IMR-90 (cell line): ENCODE measurements at regions not wholly inside any gene's neighbourhood (a gene's known extent, or its start where the extent isn't known, plus 50 kb on each side); places are given as distances from the start of the nearest gene placed in this dataset.
A peak's percentile ranks its signal among the peaks of the same experiment; 100 is the strongest.

Source experiments
- ATAC-seq: fragments of 200-7000 bp; cut with Tn5 transposase; 2 replicates; pipeline ENCODE4 v1.9.1; 2020; ENCODE audit warnings: low read depth, mild to moderate bottlenecking, moderate library complexity
- BruUV-seq: library from RNA; stranded (reverse); fragments of 400-500 nt; replicated peaks from 2 replicates; lab custom pipeline; 2021; lab: Mats Ljungman, UMichigan
- CTCF ChIA-PET: fragments of 300-600 bp; formaldehyde crosslinking; extraction: SDS; loops from one replicate; lab custom pipeline; 2021; ENCODE audit warnings: antibody characterized with exemption; lab: Yijun Ruan, JAX
- POLR2A ChIA-PET: fragments of 300-600 bp; sonication (Branson Sonifier 250); formaldehyde crosslinking; loops from one replicate; lab custom pipeline; 2022; ENCODE audit warnings: antibody characterized with exemption; ENCODE audit not compliant: unreplicated experiment; lab: Charles Lee
- DNase-seq: peaks from one replicate; pipeline ENCODE4 v3.0.0; 2013
- H2AFZ ChIP-seq: replicated peaks from 2 replicates; pipeline ENCODE3; 2013; ENCODE audit warnings: low read length, mild to moderate bottlenecking; ENCODE audit not compliant: poor library complexity
- H2AK5ac ChIP-seq: 2 replicates; pipeline ENCODE4 v1.6.1; 2013; ENCODE audit warnings: low read depth, low read length, inconsistent platforms
- H2AK9ac ChIP-seq: replicated peaks from 2 replicates; pipeline ENCODE3; 2013; ENCODE audit warnings: mild to moderate bottlenecking, low read depth, low read length, moderate library complexity; ENCODE audit not compliant: poor library complexity
- H2BK120ac ChIP-seq: 2 replicates; pipeline ENCODE4 v1.6.1; 2013; ENCODE audit warnings: low read depth, low read length, inconsistent platforms
- H2BK15ac ChIP-seq: 3 replicates; pipeline ENCODE4 v1.6.1; 2013; ENCODE audit warnings: low read depth, low read length, inconsistent platforms
- H2BK20ac ChIP-seq: 2 replicates; pipeline ENCODE4 v1.6.1; 2013; ENCODE audit warnings: low read depth, mild to moderate bottlenecking, inconsistent platforms, low read length, moderate library complexity
- H2BK5ac ChIP-seq: 2 replicates; pipeline ENCODE4 v1.6.1; 2013; ENCODE audit warnings: mild to moderate bottlenecking, low read depth, low read length, inconsistent platforms; ENCODE audit not compliant: poor library complexity, severe bottlenecking
- H3K14ac ChIP-seq: replicated peaks from 2 replicates; pipeline ENCODE4 v1.6.1; 2013; ENCODE audit warnings: low read depth, low read length, inconsistent platforms
- H3K18ac ChIP-seq: 2 replicates; pipeline ENCODE4 v1.6.1; 2013; ENCODE audit warnings: low read depth, low read length, control low read depth
- H3K23ac ChIP-seq: 2 replicates; pipeline ENCODE4 v1.6.1; 2013; ENCODE audit warnings: low read depth, low read length, inconsistent platforms
- H3K27ac ChIP-seq: 2 replicates; pipeline ENCODE4 v1.5.1; 2013; ENCODE audit warnings: mild to moderate bottlenecking, control low read depth, low read length; ENCODE audit not compliant: insufficient read depth
- H3K27me3 ChIP-seq: 2 replicates; pipeline ENCODE4 v1.6.1; 2013; ENCODE audit warnings: low read length; ENCODE audit not compliant: control insufficient read depth, insufficient read depth
- H3K36me3 ChIP-seq: 2 replicates; pipeline ENCODE4 v1.6.1; 2013; ENCODE audit warnings: low read length, mixed read lengths; ENCODE audit not compliant: control insufficient read depth, insufficient read depth
- H3K4ac ChIP-seq: 2 replicates; pipeline ENCODE4 v1.6.1; 2013; ENCODE audit warnings: low read depth, low read length, inconsistent platforms
- H3K4me1 ChIP-seq: 2 replicates; pipeline ENCODE4 v1.6.1; 2013; ENCODE audit warnings: low read length, mixed read lengths; ENCODE audit not compliant: control insufficient read depth, insufficient read depth
- H3K4me2 ChIP-seq: 2 replicates; pipeline ENCODE4 v1.6.1; 2013; ENCODE audit warnings: low read depth, mild to moderate bottlenecking, control low read depth, low read length, moderate library complexity
- H3K4me3 ChIP-seq: 2 replicates; pipeline ENCODE4 v1.5.1; 2013; ENCODE audit warnings: low read depth, mild to moderate bottlenecking, control low read depth, low read length, moderate library complexity; ENCODE audit not compliant: insufficient read depth
- H3K56ac ChIP-seq: 2 replicates; pipeline ENCODE4 v1.6.1; 2013; ENCODE audit warnings: low read length, inconsistent platforms; ENCODE audit not compliant: insufficient read depth; ENCODE audit errors: extremely low read depth
- H3K79me1 ChIP-seq, 2 experiments: 2 replicates each; pipeline ENCODE4 v1.6.1; 2013; ENCODE audit warnings: low read length in 2 of 2, inconsistent platforms in 1 of 2, low read depth in 1 of 2
- H3K9ac ChIP-seq: 2 replicates; pipeline ENCODE4 v1.6.1; 2013; ENCODE audit warnings: low read depth, low read length, control low read depth
- H3K9me1 ChIP-seq: 2 replicates; pipeline ENCODE4 v1.6.1; 2013; ENCODE audit warnings: low read length, inconsistent platforms; ENCODE audit not compliant: insufficient read depth
- H3K9me3 ChIP-seq: 2 replicates; pipeline ENCODE4 v1.6.1; 2013; ENCODE audit warnings: low read length; ENCODE audit not compliant: control insufficient read depth, insufficient read depth
- H4K20me1 ChIP-seq: 2 replicates; pipeline ENCODE4 v1.6.1; 2013; ENCODE audit warnings: low read length, inconsistent platforms; ENCODE audit not compliant: insufficient read depth
- H4K5ac ChIP-seq: 2 replicates; pipeline ENCODE4 v1.6.1; 2013; ENCODE audit warnings: mild to moderate bottlenecking, low read depth, low read length, control low read depth
- H4K8ac ChIP-seq, 2 experiments: 2 replicates each; pipeline ENCODE4 v1.6.1; 2013; ENCODE audit warnings: low read depth in 2 of 2, low read length in 2 of 2, control low read depth in 1 of 2, inconsistent platforms in 1 of 2
- H4K91ac ChIP-seq: 2 replicates; pipeline ENCODE4 v1.6.1; 2013; ENCODE audit warnings: low read depth, low read length, inconsistent platforms; ENCODE audit not compliant: insufficient read depth
- BHLHE40 ChIP-seq: fragments of 150-350 bp; IDR thresholded peaks from 2 replicates; pipeline ENCODE4 v1.6.1; 2016; ENCODE audit warnings: mild to moderate bottlenecking, low read depth, low read length
- CHD1 ChIP-seq: IDR thresholded peaks from 2 replicates; pipeline ENCODE4 v1.6.1; 2012; ENCODE audit warnings: low read depth, low read length, improper control_type of control experiment
- MAZ ChIP-seq: IDR thresholded peaks from 2 replicates; pipeline ENCODE4 v1.6.1; 2012; ENCODE audit warnings: low read depth, mild to moderate bottlenecking, low read length, improper control_type of control experiment, moderate library complexity, borderline replicate concordance
- MXI1 ChIP-seq: IDR thresholded peaks from 2 replicates; pipeline ENCODE4 v1.6.1; 2012; ENCODE audit warnings: low read depth, mild to moderate bottlenecking, low read length, moderate library complexity, borderline replicate concordance
- RCOR1 ChIP-seq: IDR thresholded peaks from 2 replicates; pipeline ENCODE4 v1.6.1; 2012; ENCODE audit warnings: mild to moderate bottlenecking, low read length, improper control_type of control experiment; ENCODE audit not compliant: insufficient replicate concordance
- WGBS, 2 experiments: methylation state at CpG; one replicate each; pipeline versions ENCODE4 v1.1.5 to v1.1.7; 2013; ENCODE audit warnings: missing lambda C conversion rate in 2 of 2; ENCODE audit not compliant: insufficient read length in 1 of 2; ENCODE audit errors: extremely low coverage in 2 of 2; 5-methylcytosine and 5-hydroxymethylcytosine counted together
- dilution Hi-C: fragments of 300-500 bp; cut with HindIII; formaldehyde crosslinking; loops from one replicate; pipeline ENCODE4 v1.14.3; 2018; ENCODE audit warnings: low sequenced_read_pairs; ENCODE audit not compliant: unreplicated experiment
- in situ Hi-C: fragments of 300-500 bp; cut with MboI; formaldehyde crosslinking; loops from 3 replicates; pipeline ENCODE4 v1.14.3; 2019; ENCODE audit warnings: low sequenced_read_pairs, inconsistent platforms, mixed read lengths
- intact Hi-C: fragments of 100-400 bp; cut with micrococcal nuclease; formaldehyde crosslinking; loops from 2 replicates; pipeline ENCODE4 v1.10.0; 2022

DNA sequence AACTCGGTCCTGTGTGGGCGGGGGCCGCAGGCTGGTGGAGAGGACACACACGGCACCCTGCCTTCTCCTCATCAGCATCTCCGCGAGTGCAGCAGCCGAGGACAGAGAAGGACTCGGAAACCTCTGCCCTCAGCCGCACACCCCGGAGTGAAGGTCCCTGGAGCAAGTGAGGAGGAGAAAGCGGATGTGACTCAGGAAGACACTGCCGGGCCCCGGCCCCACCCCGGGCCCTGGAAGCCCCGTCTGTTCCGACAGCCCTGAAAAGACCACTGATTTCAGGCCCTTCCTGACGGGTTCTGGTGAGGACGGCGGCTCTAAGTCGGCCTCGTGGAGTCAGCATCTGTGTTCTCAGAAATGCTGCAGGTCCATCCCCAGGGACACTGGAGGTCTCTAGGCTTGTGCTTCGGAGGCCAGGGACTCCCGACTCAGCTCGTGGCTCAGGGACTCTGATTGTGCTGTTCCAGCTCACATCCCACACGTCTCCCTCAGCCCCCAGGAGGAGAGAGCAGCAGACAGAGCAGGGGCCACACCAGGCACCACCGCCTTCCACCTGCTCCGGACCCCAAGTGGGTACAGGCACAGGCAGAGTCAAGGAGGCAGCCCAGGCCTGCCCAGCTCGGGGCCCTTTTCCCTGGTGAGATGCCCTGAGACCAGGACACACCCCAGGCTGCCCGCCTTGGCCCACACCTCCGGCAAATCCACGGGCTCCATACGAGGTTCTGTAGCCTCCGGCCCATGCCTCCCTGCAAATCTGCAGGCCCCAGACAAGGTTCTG, 134.5 kb upstream of the NKX1-1 start:
- POLR2A ChIA-PET = no interaction called here
- no peak overlapping the region for H2AK9ac ChIP-seq
- in situ Hi-C loops = no loop called here

More for the DNA sequence above, 134.5 kb upstream of the NKX1-1 start:
- Histone ChIP-seq H3K23ac (no peak overlapping the region), H2BK20ac (no peak overlapping the region), H2BK120ac (no peak overlapping the region), H3K9ac (no peak overlapping the region), H2AFZ (peak overlapping the region; percentile 23), H3K79me1 (no peaks in the 10 kb centered on the region), H3K27me3 (peaks cover 14% of the 10 kb centered on the region; the same call in 1 of the 2 replicates), H3K4me2 (no peak overlapping the region), H4K91ac (no peak overlapping the region), H4K20me1 (no peaks in the 10 kb centered on the region), H4K5ac (no peak overlapping the region), H2BK15ac (no peak overlapping the region), H3K27ac (no peak overlapping the region), H3K14ac (no peak overlapping the region), H2AK5ac (no peak overlapping the region), H3K36me3 (no peaks in the 10 kb centered on the region), H4K8ac (no peak overlapping the region), H3K4me3 (no peak overlapping the region), H3K4ac (no peak overlapping the region), H3K56ac (no peak overlapping the region), H3K18ac (no peak overlapping the region), H3K4me1 (no peaks in the 10 kb centered on the region), H2BK5ac (no peak overlapping the region), H3K9me3 (no peaks in the 10 kb centered on the region), H3K9me1 (no peaks in the 10 kb centered on the region)
- no TSS peak for BruUV-seq
- intact Hi-C loops = no loop called here
- DNase-seq (no peak), ATAC-seq (no peak)
- CTCF ChIA-PET = no interaction called here
- dilution Hi-C loops = no loop called here
- 58% methylated on average over 9 of the region's 33 CpGs; no CpG with 5 or more reads in 1 of the 2 experiments for WGBS, 2 experiments
- TF ChIP-seq MAZ (no peak), BHLHE40 (no peak), CHD1 (no peak), RCOR1 (no peak), MXI1 (no peak)
